Suprapubic skin (tissue), 3 donors: ENCODE measurements at regions not wholly inside any gene's neighbourhood (a gene's known extent, or its start where the extent isn't known, plus 50 kb on each side); places are given as distances from the start of the nearest gene placed in this dataset.

Experiments used
- CTCF ChIP-seq, 2 donors: fragments of 200-600 bp in 1 of 2; fragments of 450-650 bp in 1 of 2; sonication (generic) in 1 of 2; IDR thresholded peaks; one replicate each; pipeline ENCODE4 v1.5.1; 2016 to 2019; ENCODE audit warnings: antibody characterized with exemption in 2 of 2, mild to moderate bottlenecking in 1 of 2, moderate library complexity in 1 of 2
- POLR2A ChIP-seq, 2 donors: fragments of 450-650 bp; IDR thresholded peaks; one replicate each; pipeline ENCODE4 v1.6.1; 2017; ENCODE audit warnings: antibody characterized with exemption in 2 of 2, mild to moderate bottlenecking in 2 of 2, moderate library complexity in 2 of 2

GRCh38 chr4:159904906-159905305 is 802.0 kb downstream of the RAPGEF2 start:
- TF ChIP-seq POLR2A (IDR thresholded peaks at IDR 0.05) (no peak), CTCF (IDR thresholded peaks at IDR 0.05) (no peak)
